Gastrocnemius medialis (tissue), 4 donors: ENCODE measurements at regions not wholly inside any gene's neighbourhood (a gene's known extent, or its start where the extent isn't known, plus 50 kb on each side); places are given as distances from the start of the nearest gene placed in this dataset.

ENCODE experiments used
- CTCF ChIP-seq, 5 experiments: fragments of 450-650 bp in 3 of 5; fragments of 200-600 bp in 2 of 5; sonication (generic) in 2 of 5; IDR thresholded peaks in 4 of 5; conservative IDR thresholded peaks in 1 of 5; 1 replicate in 4 of 5; 2 replicates in 1 of 5; pipeline ENCODE4 v1.5.1; 2016 to 2019; ENCODE audit warnings: antibody characterized with exemption in 5 of 5, mild to moderate bottlenecking in 3 of 5, moderate library complexity in 3 of 5
- POLR2A ChIP-seq, 2 donors: fragments of 450-650 bp; IDR thresholded peaks; one replicate each; pipeline ENCODE4 v1.6.1; 2017; ENCODE audit warnings: antibody characterized with exemption in 2 of 2, mild to moderate bottlenecking in 2 of 2, moderate library complexity in 2 of 2

DNA sequence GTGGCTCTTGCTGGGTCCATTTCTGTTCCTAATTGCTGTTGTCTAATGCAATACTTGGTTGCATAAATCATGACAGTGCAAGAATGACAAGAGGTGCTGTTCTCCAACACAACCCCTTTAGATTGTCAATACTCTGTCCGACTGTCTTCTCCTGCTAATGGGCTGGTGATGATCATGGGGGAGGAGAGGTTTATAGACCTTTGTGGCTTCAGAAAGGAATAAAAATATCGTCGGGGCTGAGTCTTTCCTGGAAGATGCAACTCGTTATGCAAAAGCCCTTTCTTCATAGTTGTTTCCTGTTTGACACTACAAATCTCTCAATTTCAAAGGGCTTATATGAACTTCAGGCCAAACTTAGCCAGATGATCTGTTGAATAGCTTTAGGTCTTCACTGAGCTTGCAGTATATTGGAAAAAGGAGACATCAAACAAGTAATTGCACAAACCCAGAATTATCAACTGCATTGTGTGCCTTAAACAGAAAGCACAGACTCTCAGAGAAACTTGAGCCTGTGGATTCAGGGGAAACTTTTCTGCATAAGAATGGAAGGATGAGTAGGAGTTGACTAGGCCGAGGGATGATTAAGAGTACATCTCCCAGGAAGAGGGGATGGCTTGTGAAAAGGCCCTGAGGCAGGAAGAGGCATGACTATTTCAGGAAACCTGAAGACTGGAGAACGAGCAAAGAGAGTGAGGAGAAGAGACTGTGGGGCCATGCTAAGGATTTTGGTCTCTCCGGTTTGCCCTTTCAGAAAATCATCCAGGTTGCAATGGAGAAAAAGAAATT, 107.6 kb downstream of the TSEN15 start:
- TF ChIP-seq CTCF (IDR thresholded peaks at IDR 0.05 in 4 of 5, conservative IDR thresholded peaks at IDR 0.05 in 1 of 5) (no peak), POLR2A (IDR thresholded peaks at IDR 0.05) (no peak)
